Bronchial epithelial cell (primary cell): ENCODE measurements at regions not wholly inside any gene's neighbourhood (a gene's known extent, or its start where the extent isn't known, plus 50 kb on each side); places are given as distances from the start of the nearest gene placed in this dataset.
"Not testable (repeated sequence)": the region's sequence is repeated elsewhere in the genome, so short reads cannot be mapped to it uniquely, and the experiment has no call there.

Experiments
- DNase-seq: peaks from one replicate; pipeline ENCODE4 v3.0.0-alpha.2; 2010; ENCODE audit warnings: low read depth
- FAIRE-seq: peaks from 2 replicates; lab custom pipeline; 2011; peaks lifted over from hg19 to GRCh38; lab: Jason Lieb, UNC
- H3K27me3 ChIP-seq: 2 replicates; pipeline ENCODE4 v1.5.1; 2011; ENCODE audit warnings: low read length; ENCODE audit not compliant: control insufficient read depth, insufficient read depth
- H3K36me3 ChIP-seq: 2 replicates; pipeline ENCODE4 v1.5.1; 2011; ENCODE audit warnings: low read length; ENCODE audit not compliant: control insufficient read depth, insufficient read depth
- H3K4me3 ChIP-seq: 2 replicates; pipeline ENCODE4 v1.5.1; 2011; ENCODE audit warnings: mild to moderate bottlenecking, low read depth, low read length, control low read depth
- TF ChIP-seq, protein P1 (sequence below): IDR thresholded peaks from 2 replicates; pipeline ENCODE4 v1.5.1; 2011; ENCODE audit warnings: mild to moderate bottlenecking, moderate library complexity, low read length, control low read depth, inconsistent platforms; ENCODE audit not compliant: insufficient read depth, severe bottlenecking

DNA sequence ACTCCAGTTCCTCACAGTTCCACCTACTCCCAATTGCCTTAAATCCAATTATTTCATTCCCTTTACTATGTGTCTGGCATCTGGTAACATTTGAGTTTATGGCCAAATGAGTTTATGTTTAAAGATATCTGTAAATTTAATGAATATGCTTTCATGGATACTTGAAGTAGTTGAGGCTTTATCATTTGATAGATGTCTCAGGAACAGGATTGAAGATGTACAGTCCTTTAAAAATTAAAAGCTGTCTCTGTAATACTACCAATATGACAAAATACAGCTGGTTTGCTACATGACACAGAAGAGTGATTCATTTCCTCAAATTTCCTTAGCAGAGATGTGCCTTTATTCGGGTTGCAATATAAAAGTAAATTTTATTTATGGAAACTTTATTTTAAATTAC is 2326.0 kb upstream of the ACO1 start:
- DNase-seq = no peak
- TF ChIP-seq, protein P1, sequence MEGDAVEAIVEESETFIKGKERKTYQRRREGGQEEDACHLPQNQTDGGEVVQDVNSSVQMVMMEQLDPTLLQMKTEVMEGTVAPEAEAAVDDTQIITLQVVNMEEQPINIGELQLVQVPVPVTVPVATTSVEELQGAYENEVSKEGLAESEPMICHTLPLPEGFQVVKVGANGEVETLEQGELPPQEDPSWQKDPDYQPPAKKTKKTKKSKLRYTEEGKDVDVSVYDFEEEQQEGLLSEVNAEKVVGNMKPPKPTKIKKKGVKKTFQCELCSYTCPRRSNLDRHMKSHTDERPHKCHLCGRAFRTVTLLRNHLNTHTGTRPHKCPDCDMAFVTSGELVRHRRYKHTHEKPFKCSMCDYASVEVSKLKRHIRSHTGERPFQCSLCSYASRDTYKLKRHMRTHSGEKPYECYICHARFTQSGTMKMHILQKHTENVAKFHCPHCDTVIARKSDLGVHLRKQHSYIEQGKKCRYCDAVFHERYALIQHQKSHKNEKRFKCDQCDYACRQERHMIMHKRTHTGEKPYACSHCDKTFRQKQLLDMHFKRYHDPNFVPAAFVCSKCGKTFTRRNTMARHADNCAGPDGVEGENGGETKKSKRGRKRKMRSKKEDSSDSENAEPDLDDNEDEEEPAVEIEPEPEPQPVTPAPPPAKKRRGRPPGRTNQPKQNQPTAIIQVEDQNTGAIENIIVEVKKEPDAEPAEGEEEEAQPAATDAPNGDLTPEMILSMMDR = no peak
- H3K4me3 ChIP-seq = no peak overlapping the region
- H3K36me3 ChIP-seq = no peaks in the 10 kb centered on the region
- no peaks in the 10 kb centered on the region for H3K27me3 ChIP-seq
- no peak for FAIRE-seq

DNA sequence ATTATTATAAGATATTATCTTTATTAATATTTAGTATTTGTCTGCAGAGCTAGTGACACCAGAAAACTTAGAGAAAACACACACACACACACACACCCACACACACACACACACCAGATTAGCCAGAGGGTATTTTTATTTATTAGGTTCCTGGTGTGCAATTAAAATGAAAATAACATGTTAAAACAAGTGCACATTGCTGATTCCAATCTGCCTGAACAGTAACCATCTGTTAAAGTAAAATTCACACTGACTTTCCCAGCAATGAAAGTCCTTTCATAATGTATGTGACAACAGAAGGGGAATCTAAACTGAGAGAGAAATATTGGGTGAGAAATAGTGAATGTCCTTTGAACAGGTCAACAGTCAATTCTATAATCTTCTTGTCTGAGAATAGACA is 2323.5 kb upstream of the ACO1 start:
- TF ChIP-seq, protein P1 = no peak
- no peak overlapping the region for H3K4me3 ChIP-seq
- H3K36me3 ChIP-seq = no peaks in the 10 kb centered on the region
- FAIRE-seq (no peak), DNase-seq (no peak)
- H3K27me3 ChIP-seq = no peaks in the 10 kb centered on the region

DNA sequence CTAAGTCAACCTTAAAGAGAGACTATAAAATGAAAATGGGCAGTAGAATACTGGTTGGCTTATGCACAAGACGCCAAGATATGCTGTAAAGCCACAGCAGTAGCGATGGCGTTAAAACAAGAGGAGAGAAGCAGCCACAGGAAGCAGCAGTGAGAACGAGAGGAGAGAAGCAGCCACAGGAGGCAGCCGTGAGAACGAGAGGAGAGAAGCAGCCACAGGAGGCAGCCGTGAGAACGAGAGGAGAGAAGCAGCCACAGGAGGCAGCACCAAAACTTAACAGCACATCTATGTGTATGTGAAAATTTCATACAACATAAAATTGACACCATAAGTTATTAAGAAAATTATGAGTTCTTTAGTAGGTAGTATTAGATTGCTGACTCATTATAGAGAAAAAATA is 2318.6 kb upstream of the ACO1 start:
- no peak for FAIRE-seq
- TF ChIP-seq, protein P1 = no peak
- H3K4me3 ChIP-seq = no peak overlapping the region
- no peaks in the 10 kb centered on the region for H3K36me3 ChIP-seq
- no peaks in the 10 kb centered on the region for H3K27me3 ChIP-seq
- no peak for DNase-seq

DNA sequence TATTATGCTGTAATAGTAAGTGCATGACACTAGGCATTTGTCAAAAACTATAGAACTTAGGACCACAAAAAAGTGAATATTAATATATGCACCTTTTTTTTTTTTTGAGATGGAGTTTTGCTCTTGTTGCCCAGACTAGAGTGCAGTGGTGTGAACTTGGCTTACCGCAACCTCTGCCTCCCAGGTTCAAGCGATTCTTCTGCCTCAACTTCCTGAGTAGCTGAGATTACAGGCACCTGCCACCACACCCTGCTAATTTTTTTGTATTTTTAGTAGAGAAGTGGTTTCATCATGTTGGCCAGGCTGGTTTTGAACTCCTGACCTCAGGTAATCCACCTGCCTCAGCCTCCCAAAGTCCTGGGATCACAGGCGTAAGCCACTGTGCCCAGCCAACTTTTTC is 2315.2 kb upstream of the ACO1 start:
- DNase-seq, FAIRE-seq, H3K36me3 ChIP-seq, H3K4me3 ChIP-seq, H3K27me3 ChIP-seq: not testable (repeated sequence)

DNA sequence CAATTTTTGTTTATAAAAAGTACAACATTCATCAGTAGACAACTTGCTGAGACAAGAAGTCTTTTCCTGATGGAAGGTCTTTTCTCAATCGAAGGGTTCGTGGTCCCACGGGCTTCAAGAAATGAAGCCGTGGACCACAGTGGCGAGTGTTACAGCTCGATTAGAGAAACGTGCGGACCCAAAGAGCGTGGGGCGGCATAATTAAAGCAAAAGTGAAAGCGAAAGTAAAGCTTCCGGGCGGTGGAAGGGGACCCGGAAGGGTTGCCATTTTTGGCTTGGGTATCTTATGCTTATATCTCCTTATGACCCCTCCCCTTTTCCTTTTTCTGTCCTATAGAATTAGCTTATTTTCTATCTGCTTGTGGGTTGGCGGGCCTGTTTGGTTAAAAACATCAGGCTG is 2309.4 kb upstream of the ACO1 start:
- Histone ChIP-seq H3K27me3 (no peaks in the 10 kb centered on the region), H3K36me3 (no peaks in the 10 kb centered on the region), H3K4me3 (no peak overlapping the region)
- FAIRE-seq (no peak), DNase-seq (no peak)
- TF ChIP-seq, protein P1 = no peak

DNA sequence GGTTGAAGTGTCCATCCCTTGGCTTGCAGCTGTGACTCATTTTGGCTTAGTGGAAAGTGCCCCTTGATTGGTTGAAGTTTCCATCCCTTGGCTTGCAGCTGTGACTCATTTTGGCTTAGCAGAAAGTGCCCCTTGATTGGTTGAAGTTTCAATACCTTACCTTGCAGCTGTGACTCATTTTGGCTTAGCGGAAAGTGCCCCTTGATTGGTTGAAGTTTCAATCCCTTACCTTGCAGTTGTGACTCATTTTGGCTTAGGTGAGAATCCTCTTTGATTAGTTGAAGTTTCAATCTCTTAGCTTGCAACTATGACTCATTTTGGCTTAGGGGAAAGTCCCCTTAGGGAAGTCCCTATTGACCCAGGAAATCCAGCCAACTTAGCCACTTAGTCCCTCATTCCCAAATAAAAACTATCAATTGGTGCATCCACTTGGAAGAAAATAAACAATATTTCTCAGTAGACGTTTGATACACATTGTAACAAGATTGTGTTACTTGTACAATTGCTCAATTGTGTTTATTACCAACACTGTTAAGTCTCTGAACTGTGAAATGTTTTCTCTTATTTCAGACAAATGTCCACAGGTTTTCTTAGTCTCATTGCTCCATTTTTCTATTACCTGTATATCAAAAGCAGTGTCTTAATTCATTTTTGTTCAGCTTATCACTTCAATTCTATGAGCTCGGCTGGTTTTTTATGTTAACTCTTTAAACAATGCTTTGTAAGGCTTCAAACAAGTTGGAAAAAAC is 2308.8 kb upstream of the ACO1 start:
- no peak for FAIRE-seq
- TF ChIP-seq, protein P1 = no peak
- no peaks in the 10 kb centered on the region for H3K36me3 ChIP-seq
- H3K27me3 ChIP-seq = no peaks in the 10 kb centered on the region
- H3K4me3 ChIP-seq = no peak overlapping the region
- DNase-seq = peak; percentile 71
